Transverse colon (tissue), 4 donors: ENCODE measurements at regions not wholly inside any gene's neighbourhood (a gene's known extent, or its start where the extent isn't known, plus 50 kb on each side); places are given as distances from the start of the nearest gene placed in this dataset.

ENCODE experiments used
- EP300 ChIP-seq: sonication (generic); formaldehyde crosslinking; IDR thresholded peaks from one replicate; pipeline ENCODE4 v1.6.1; 2017; ENCODE audit warnings: antibody characterized with exemption, low read depth
- POLR2A ChIP-seq: fragments of 450-650 bp; IDR thresholded peaks from one replicate; pipeline ENCODE4 v1.6.1; 2016; ENCODE audit warnings: antibody characterized with exemption, mild to moderate bottlenecking, moderate library complexity
- POLR2AphosphoS5 ChIP-seq, 3 donors: sonication (generic); formaldehyde crosslinking; IDR thresholded peaks; one replicate each; pipeline ENCODE4 v1.6.1; 2016; ENCODE audit warnings: antibody characterized with exemption in 3 of 3
- TF ChIP-seq, protein P1 (sequence below), 5 experiments: fragments of 200-600 bp in 3 of 5; fragments of 450-650 bp in 2 of 5; sonication (generic) in 3 of 5; IDR thresholded peaks; 1 replicate in 2 of 5; 2 replicates in 3 of 5; pipeline ENCODE4 v1.5.1; 2016 to 2017; ENCODE audit warnings: antibody characterized with exemption in 5 of 5, inconsistent platforms in 3 of 5, mild to moderate bottlenecking in 2 of 5, moderate library complexity in 1 of 5

DNA sequence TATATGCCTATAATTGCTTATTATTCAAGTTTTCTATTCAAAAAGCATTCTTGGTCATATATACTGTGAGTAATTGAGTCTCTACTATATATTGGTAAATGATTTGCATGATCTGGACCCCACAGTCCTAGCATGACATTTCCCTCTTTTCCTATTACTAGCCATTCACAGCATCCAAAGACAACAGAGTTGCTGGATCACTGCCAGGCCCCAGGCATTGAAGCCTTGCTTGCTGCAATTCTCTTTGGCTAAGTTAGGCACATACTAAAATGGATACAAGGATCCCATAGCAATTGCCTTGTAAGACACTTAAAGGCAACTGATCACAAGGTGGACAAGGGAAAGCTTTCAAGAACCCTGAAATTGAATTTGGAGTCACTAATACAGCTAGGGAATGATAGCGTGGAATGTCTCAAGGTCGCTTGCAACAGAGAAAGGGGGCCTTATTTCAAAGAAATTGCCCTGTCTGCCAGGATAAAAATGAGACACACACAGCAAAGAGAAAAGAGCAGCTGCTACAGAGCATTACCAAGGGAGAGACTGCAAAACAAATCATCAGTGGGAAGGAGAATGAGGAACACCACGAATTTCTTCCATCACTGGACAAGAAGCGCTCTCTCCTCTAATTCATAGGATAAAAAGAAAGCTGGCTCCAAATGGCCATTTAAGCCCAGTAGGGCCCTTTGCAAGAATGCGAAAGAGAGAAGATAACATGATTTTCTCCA is 77.1 kb upstream of the EPHA4 start:
- TF ChIP-seq POLR2A = no peak
- TF ChIP-seq, protein P1, sequence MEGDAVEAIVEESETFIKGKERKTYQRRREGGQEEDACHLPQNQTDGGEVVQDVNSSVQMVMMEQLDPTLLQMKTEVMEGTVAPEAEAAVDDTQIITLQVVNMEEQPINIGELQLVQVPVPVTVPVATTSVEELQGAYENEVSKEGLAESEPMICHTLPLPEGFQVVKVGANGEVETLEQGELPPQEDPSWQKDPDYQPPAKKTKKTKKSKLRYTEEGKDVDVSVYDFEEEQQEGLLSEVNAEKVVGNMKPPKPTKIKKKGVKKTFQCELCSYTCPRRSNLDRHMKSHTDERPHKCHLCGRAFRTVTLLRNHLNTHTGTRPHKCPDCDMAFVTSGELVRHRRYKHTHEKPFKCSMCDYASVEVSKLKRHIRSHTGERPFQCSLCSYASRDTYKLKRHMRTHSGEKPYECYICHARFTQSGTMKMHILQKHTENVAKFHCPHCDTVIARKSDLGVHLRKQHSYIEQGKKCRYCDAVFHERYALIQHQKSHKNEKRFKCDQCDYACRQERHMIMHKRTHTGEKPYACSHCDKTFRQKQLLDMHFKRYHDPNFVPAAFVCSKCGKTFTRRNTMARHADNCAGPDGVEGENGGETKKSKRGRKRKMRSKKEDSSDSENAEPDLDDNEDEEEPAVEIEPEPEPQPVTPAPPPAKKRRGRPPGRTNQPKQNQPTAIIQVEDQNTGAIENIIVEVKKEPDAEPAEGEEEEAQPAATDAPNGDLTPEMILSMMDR (IDR thresholded peaks at IDR 0.05) = no peak
- no peak for TF ChIP-seq EP300
- TF ChIP-seq POLR2AphosphoS5 (IDR thresholded peaks at IDR 0.05) = no peak
